Endothelial cell of umbilical vein (primary cell): ENCODE measurements at regions not wholly inside any gene's neighbourhood (a gene's known extent, or its start where the extent isn't known, plus 50 kb on each side); places are given as distances from the start of the nearest gene placed in this dataset.
"Not testable (repeated sequence)": the region's sequence is repeated elsewhere in the genome, so short reads cannot be mapped to it uniquely, and the experiment has no call there.

ENCODE experiments used
- BruUV-seq: library from RNA; stranded (reverse); fragments of 400-500 nt; replicated peaks from 2 replicates; lab custom pipeline; 2021; lab: Mats Ljungman, UMichigan
- CTCF ChIA-PET: fragments of 300-600, 350-600 bp; sonication (Branson Sonifier 250); formaldehyde crosslinking; loops from one replicate; lab custom pipeline; 2021; ENCODE audit warnings: antibody characterized with exemption, inconsistent platforms; lab: Charles Lee
- POLR2A ChIA-PET: fragments of 300-600, 350-600 bp; sonication (Branson Sonifier 250); formaldehyde crosslinking; loops from one replicate; lab custom pipeline; 2021; ENCODE audit warnings: antibody characterized with exemption, inconsistent platforms; lab: Charles Lee
- DNase-seq: peaks from one replicate; pipeline ENCODE4 v3.0.0-alpha.2; 2011; ENCODE audit warnings: low read depth, low spot score
- FAIRE-seq: peaks from 2 replicates; lab custom pipeline; 2011; peaks lifted over from hg19 to GRCh38; lab: Jason Lieb, UNC
- H2AFZ ChIP-seq: 2 replicates; pipeline ENCODE4 v1.6.0; 2012; ENCODE audit warnings: low read depth, low read length, control low read depth, inconsistent platforms
- H3K27ac ChIP-seq: 2 replicates; pipeline ENCODE4 v1.5.1; 2011; ENCODE audit warnings: low read depth, mild to moderate bottlenecking, control low read depth, low read length, moderate library complexity; ENCODE audit not compliant: insufficient read depth
- H3K27me3 ChIP-seq, 2 experiments: 2 replicates each; pipeline versions ENCODE4 v1.6.0 to v1.6.1; 2011; ENCODE audit warnings: low read length in 2 of 2, mixed read lengths in 1 of 2; ENCODE audit not compliant: control insufficient read depth in 2 of 2, insufficient read depth in 2 of 2
- H3K36me3 ChIP-seq, 2 experiments: 2 replicates in 1 of 2; 3 replicates in 1 of 2; pipeline ENCODE4 v1.5.1; 2011; ENCODE audit warnings: low read length in 2 of 2, mild to moderate bottlenecking in 1 of 2, moderate library complexity in 1 of 2; ENCODE audit not compliant: control insufficient read depth in 2 of 2, insufficient read depth in 2 of 2; ENCODE audit errors: extremely low read depth in 1 of 2
- H3K4me1 ChIP-seq: 3 replicates; pipeline ENCODE4 v1.5.1; 2011; ENCODE audit warnings: mild to moderate bottlenecking, low read length; ENCODE audit not compliant: control insufficient read depth, insufficient read depth; ENCODE audit errors: extremely low read depth
- H3K4me2 ChIP-seq: 2 replicates; pipeline ENCODE4 v1.6.1; 2011; ENCODE audit warnings: low read length, control low read depth, mixed read lengths; ENCODE audit not compliant: insufficient read depth
- H3K4me3 ChIP-seq, 3 experiments: fragments of 200-600 bp in 1 of 3; sonication (generic), shearing (Covaris generic) in 1 of 3; replicated peaks in 1 of 3; 2 replicates each; pipeline ENCODE4 v1.5.1; 2011 to 2016; ENCODE audit warnings: control low read depth in 3 of 3, low read length in 3 of 3, mild to moderate bottlenecking in 2 of 3, inconsistent platforms in 1 of 3, low read depth in 1 of 3, moderate library complexity in 1 of 3; ENCODE audit not compliant: insufficient read depth in 1 of 3
- H3K79me2 ChIP-seq: 2 replicates; pipeline ENCODE4 v1.6.0; 2012; ENCODE audit warnings: low read length, inconsistent platforms; ENCODE audit not compliant: control insufficient read depth, insufficient read depth
- H3K9ac ChIP-seq: replicated peaks from 2 replicates; pipeline ENCODE3; 2011; ENCODE audit warnings: low read length, control low read depth; ENCODE audit not compliant: insufficient read depth; ENCODE audit errors: extremely low read depth
- H3K9me1 ChIP-seq: replicated peaks from 3 replicates; pipeline ENCODE4 v1.6.0; 2011; ENCODE audit warnings: mild to moderate bottlenecking, low read length; ENCODE audit not compliant: control insufficient read depth, insufficient read depth; ENCODE audit errors: extremely low read depth
- H3K9me3 ChIP-seq: replicated peaks from 2 replicates; pipeline ENCODE4 v1.5.1; 2012; ENCODE audit warnings: low read length, inconsistent platforms; ENCODE audit not compliant: control insufficient read depth, insufficient read depth
- H4K20me1 ChIP-seq: replicated peaks from 2 replicates; pipeline ENCODE3; 2011; ENCODE audit warnings: mild to moderate bottlenecking, low read length; ENCODE audit not compliant: control insufficient read depth, insufficient read depth; ENCODE audit errors: extremely low read depth
- EZH2 ChIP-seq: IDR thresholded peaks from 2 replicates; pipeline ENCODE4 v1.6.1; 2012; ENCODE audit warnings: borderline replicate concordance, low read depth, mild to moderate bottlenecking, moderate library complexity, low read length, inconsistent platforms; ENCODE audit not compliant: severe bottlenecking
- GATA2 ChIP-seq: IDR thresholded peaks from 2 replicates; pipeline ENCODE4 v1.7.0; 2011; ENCODE audit warnings: low read depth, mild to moderate bottlenecking, moderate library complexity, mixed read lengths, low read length; ENCODE audit not compliant: insufficient read length, insufficient read depth
- JUN ChIP-seq: IDR thresholded peaks from 2 replicates; pipeline ENCODE4 v1.6.1; 2011; ENCODE audit warnings: borderline replicate concordance, low read depth; ENCODE audit not compliant: insufficient read length, insufficient read depth
- MYC ChIP-seq: IDR thresholded peaks from one replicate; pipeline ENCODE4 v1.6.1; 2011; ENCODE audit warnings: mild to moderate bottlenecking, low read depth, low read length
- dilution Hi-C: fragments of 300-500 bp; cut with MboI; formaldehyde crosslinking; loops from one replicate; pipeline ENCODE4 v1.15.0; 2019; ENCODE audit warnings: low sequenced_read_pairs; ENCODE audit not compliant: extremely low pct_ligation_motif_present
- intact Hi-C: fragments of 100-400 bp; cut with micrococcal nuclease; formaldehyde crosslinking; loops from one replicate; pipeline ENCODE4 v1.10.0; 2022
- TF ChIP-seq, protein P1 (sequence below): IDR thresholded peaks from 2 replicates; pipeline ENCODE4 v1.6.1; 2011; ENCODE audit not compliant: insufficient read depth, insufficient read length
- TF ChIP-seq, protein P2 (sequence below), 2 donors: IDR thresholded peaks; 1 replicate in 1 of 2; 2 replicates in 1 of 2; pipeline ENCODE4 v1.5.1; 2011; ENCODE audit warnings: low read length in 2 of 2, mild to moderate bottlenecking in 2 of 2, moderate library complexity in 2 of 2, control low read depth in 1 of 2, inconsistent platforms in 1 of 2, low read depth in 1 of 2; ENCODE audit not compliant: insufficient read depth in 1 of 2; ENCODE audit errors: extremely low read depth in 1 of 2

DNA sequence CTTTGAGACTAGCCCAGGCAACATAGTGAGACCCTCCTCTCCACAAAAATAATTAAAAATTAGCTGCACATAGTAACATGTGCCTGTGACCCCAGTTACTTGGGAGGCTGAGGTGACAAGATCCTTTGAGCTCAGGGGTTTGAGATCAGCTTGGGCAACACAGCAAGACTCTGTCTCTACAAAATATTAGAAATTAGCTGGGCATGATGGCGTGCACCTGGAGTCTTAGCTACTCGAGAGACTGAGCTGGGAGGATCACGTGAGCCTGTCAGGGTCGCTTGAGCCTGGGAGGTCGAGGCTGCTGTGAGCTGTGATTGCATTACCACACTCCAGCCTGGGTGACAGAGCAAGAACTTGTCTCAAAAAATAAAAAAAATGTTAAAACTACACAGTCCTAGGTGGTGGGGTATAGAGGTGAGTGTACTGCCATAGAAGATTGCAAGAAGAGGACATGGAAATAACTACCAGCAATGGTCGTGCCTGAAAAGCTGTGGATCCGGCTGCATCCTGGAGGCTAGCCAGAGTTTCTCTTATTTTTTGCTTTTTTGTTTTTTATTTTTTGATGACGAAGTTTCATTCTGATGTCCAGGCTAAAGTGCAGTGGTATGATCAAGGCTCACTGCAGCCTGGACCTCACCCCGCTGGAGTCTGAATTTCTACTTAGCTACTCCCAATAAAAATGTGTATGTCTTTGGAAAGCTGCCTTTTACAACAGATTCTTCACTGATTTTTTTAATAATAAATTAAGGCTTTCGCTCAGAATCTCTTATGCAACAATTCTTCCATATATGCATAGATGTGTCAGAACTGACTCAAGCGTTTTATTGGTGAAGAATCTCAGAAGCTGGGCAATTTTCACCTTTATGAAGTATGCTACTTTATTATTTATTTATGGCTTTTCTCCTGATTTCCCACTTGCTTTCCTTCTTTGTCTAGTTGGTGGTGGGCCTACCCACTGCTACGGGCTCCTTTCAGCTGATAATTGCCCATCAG is 393.8 kb downstream of the TSHZ3 start:
- H3K4me3 ChIP-seq: no peak overlapping the region
- TF ChIP-seq GATA2 (no peak), JUN (no peak), EZH2 (no peak), MYC (no peak)
- TF ChIP-seq, protein P1, sequence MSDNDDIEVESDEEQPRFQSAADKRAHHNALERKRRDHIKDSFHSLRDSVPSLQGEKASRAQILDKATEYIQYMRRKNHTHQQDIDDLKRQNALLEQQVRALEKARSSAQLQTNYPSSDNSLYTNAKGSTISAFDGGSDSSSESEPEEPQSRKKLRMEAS: no peak
- TF ChIP-seq, protein P2, sequence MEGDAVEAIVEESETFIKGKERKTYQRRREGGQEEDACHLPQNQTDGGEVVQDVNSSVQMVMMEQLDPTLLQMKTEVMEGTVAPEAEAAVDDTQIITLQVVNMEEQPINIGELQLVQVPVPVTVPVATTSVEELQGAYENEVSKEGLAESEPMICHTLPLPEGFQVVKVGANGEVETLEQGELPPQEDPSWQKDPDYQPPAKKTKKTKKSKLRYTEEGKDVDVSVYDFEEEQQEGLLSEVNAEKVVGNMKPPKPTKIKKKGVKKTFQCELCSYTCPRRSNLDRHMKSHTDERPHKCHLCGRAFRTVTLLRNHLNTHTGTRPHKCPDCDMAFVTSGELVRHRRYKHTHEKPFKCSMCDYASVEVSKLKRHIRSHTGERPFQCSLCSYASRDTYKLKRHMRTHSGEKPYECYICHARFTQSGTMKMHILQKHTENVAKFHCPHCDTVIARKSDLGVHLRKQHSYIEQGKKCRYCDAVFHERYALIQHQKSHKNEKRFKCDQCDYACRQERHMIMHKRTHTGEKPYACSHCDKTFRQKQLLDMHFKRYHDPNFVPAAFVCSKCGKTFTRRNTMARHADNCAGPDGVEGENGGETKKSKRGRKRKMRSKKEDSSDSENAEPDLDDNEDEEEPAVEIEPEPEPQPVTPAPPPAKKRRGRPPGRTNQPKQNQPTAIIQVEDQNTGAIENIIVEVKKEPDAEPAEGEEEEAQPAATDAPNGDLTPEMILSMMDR (IDR thresholded peaks at IDR 0.05; ENCODE audit: extremely low read depth in 1 of 2, insufficient read depth in 1 of 2, low read depth in 1 of 2, low read length in 2 of 2): no peak
- ChIA-PET POLR2A (no interaction called here), CTCF (no interaction called here)
- no peak overlapping the region for H3K9ac ChIP-seq
- H4K20me1 ChIP-seq: no peaks in the 10 kb centered on the region
- no peaks in the 10 kb centered on the region for H3K79me2 ChIP-seq
- intact Hi-C loops: no loop called here
- no peak overlapping the region for H3K27ac ChIP-seq
- H3K4me2 ChIP-seq: no peak overlapping the region
- H3K36me3 ChIP-seq: no peaks in the 10 kb centered on the region
- H3K4me1 ChIP-seq: no peaks in the 10 kb centered on the region
- peaks cover 9% of the 10 kb centered on the region for H3K9me3 ChIP-seq
- DNase-seq: no peak
- BruUV-seq: no TSS peak
- no peak overlapping the region for H2AFZ ChIP-seq
- no peaks in the 10 kb centered on the region for H3K9me1 ChIP-seq
- dilution Hi-C loops: no loop called here
- no peaks in the 10 kb centered on the region for H3K27me3 ChIP-seq
- no peak for FAIRE-seq

DNA sequence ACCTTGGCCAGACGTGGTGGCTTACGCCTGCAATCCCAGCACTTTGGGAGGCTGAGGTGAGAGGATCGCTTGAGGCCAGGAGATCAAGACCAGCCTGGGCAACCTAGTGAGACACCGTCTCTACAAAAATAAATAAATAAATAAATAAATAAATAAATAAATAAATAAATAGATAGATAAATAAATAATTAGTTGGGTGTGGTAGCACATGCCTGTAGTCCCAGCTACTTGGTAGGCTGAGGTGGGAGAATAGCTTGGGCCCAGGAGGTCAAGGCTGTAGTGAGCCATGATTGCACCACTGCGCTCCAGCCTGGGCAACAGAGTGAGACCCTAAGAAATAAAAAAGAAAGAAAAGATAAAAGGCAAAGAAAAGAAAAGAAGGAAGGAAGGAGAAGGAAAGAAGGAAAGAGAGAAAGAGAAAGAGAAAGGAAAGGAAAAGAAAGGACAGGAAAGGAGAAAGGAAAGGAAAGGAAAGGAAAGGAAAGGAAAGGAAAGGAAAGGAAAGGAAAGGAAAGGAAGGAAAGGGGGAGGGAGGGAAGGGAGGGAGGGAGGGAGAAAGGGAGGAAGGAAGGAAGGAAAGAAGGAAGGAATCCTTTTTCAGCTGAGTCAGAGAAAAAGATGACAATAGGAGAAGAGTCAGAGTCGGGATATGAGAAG is 404.8 kb downstream of the TSHZ3 start:
- H4K20me1 ChIP-seq, H3K4me1 ChIP-seq, H2AFZ ChIP-seq, H3K4me2 ChIP-seq, FAIRE-seq, dilution Hi-C loops, intact Hi-C loops, H3K4me3 ChIP-seq, POLR2A ChIA-PET, H3K36me3 ChIP-seq, H3K9me3 ChIP-seq, H3K9me1 ChIP-seq, H3K79me2 ChIP-seq, H3K9ac ChIP-seq, DNase-seq, CTCF ChIA-PET, BruUV-seq, H3K27ac ChIP-seq, H3K27me3 ChIP-seq: not testable (repeated sequence)
